ENCODE measurements at regions not wholly inside any gene's neighbourhood (a gene's known extent, or its start where the extent isn't known, plus 50 kb on each side); places are given as distances from the start of the nearest gene placed in this dataset.
A peak's percentile ranks its signal among the peaks of the same experiment; 100 is the strongest.

- Histone ChIP-seq H3K27ac (no peak overlapping the region), H3K9me3 (replicated peaks in 1 of 3) (no peaks in the 10 kb centered on the region), H3K27me3 (peaks cover 10% of the 10 kb centered on the region), H3K4me3 (no peak overlapping the region), H3K36me3 (replicated peaks in 1 of 2) (no peaks in the 10 kb centered on the region), H3K4me1 (replicated peaks in 1 of 2) (no peaks in the 10 kb centered on the region)
- peak in 2 of 7 donors; percentile 8 to 28 for DNase-seq
- 70 to 86% (median 81%) methylated on average over 11 to 12 of the region's 12 CpGs for WGBS, 4 donors
- TF ChIP-seq POLR2A (IDR thresholded peaks at IDR 0.05), result no peak
- TF ChIP-seq CTCF (IDR thresholded peaks at IDR 0.05), result no peak
- intact Hi-C loops (cut with DNase I), result no loop called here
Measured at GRCh38 chr11:134665188-134665535, 253.1 kb upstream of the B3GAT1 start.

DNA sequence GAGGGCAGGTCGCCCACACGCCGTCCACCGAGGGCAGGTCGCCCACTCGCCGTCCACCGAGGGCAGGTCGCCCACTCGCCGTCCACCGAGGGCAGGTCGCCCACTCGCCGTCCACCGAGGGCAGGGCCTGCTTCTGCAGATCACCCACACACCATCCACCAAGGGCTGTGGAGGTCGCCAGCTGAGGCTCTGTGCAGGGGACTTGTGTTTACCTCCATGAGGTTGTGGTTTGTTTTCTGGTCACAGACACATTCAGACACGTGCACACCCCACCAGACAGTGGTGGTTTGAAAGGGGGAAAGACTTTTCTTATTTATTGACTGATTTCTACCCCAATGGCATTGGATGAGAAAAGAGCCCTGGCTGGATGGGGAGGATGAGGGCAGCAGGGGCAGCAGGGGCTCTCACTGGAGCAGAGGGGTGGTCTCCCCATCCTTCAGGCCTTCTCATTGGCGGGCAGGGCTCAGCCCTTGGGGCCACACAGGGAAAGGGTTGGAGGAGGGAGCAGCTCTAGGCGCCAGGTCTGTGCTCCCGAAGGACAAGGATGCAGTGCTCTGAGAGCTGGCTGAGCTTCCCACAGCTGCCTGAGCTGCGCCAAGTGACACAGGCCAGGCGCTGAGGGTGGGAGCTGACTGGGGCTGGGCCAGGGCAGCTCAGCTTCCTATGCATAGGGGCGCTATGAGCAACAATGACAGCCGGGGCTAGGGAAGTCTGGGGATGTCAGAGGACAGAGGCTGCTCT lies 252.6 kb upstream of the B3GAT1 start:
- Histone ChIP-seq H3K27ac (no peak overlapping the region), H3K27me3 (peaks cover 4% of the 10 kb centered on the region), H3K4me3 (no peak overlapping the region), H3K4me1 (replicated peaks in 1 of 2) (no peaks in the 10 kb centered on the region), H3K36me3 (replicated peaks in 1 of 2) (no peaks in the 10 kb centered on the region), H3K9me3 (replicated peaks in 1 of 3) (no peaks in the 10 kb centered on the region)
- intact Hi-C loops (cut with DNase I), result no loop called here
- peak in 2 of 7 donors; percentile 6 to 13 for DNase-seq
- WGBS, 4 donors, result 79 to 87% (median 83%) methylated on average over 12 to 25 of the region's 25 CpGs
- TF ChIP-seq POLR2A (IDR thresholded peaks at IDR 0.05), result no peak
- TF ChIP-seq CTCF (IDR thresholded peaks at IDR 0.05), result no peak

DNA sequence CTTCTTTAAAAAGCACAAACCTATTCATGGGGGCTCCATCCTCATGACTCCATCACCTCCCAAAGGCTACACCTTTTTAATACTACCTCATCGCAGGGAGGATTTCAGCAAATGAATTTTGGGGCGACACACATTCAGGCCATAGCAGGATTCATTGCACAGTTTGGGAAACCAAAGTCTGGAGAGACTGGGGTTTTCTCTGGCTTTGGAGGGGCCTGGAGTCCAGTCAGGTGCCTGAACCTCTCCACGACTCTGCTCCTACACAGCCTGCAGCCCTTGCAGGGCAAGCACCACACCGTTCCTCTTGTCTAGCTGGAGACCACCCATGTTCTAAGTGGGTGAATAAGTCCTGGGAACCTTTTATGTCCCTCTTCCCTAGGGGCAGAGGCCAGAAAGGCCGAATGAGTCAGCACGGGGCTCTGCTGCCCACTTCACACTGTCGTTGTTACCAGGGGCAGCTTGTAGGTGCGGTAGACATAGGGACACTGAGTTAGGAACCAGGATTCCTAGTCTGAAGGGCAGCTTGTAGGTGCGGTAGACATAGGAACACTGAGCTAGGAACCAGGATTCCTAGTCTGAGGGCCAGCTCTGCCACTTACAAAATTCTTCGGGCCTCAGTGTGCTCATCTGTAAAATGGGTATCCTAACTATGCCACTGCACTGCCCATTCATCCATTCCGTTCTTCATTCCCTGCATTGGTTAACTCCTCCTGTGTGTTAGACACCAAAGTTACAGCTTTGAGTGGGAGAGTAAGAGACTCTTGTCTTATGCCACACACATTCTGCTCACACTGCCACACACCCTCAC lies 251.7 kb upstream of the B3GAT1 start:
- Histone ChIP-seq H3K9me3 (replicated peaks in 1 of 3) (no peaks in the 10 kb centered on the region), H3K4me1 (replicated peaks in 1 of 2) (no peaks in the 10 kb centered on the region), H3K27me3 (peaks cover under 1% of the 10 kb centered on the region), H3K4me3 (no peak overlapping the region), H3K36me3 (replicated peaks in 1 of 2) (no peaks in the 10 kb centered on the region), H3K27ac (no peak overlapping the region)
- DNase-seq, result peak in 1 of 7 donors; percentile 2
- no peak for TF ChIP-seq POLR2A (IDR thresholded peaks at IDR 0.05)
- no peak for TF ChIP-seq CTCF (IDR thresholded peaks at IDR 0.05)
- WGBS, 4 donors, result 79 to 85% (median 81%) methylated on average over 11 of the region's 11 CpGs
- intact Hi-C loops (cut with DNase I), result no loop called here

- DNase-seq, result peak in 2 of 7 donors; percentile 5 to 6
- Histone ChIP-seq H3K27ac (no peak overlapping the region), H3K9me3 (replicated peaks in 1 of 3) (no peaks in the 10 kb centered on the region), H3K4me1 (replicated peaks in 1 of 2) (no peaks in the 10 kb centered on the region), H3K27me3 (no peaks in the 10 kb centered on the region), H3K4me3 (no peak overlapping the region), H3K36me3 (replicated peaks in 1 of 2) (no peaks in the 10 kb centered on the region)
- WGBS, 4 donors, result 82 to 84% (median 83%) methylated on average over 5 of the region's 5 CpGs; no CpG with 5 or more reads in 1 of the 4 donors
- intact Hi-C loops (cut with DNase I), result no loop called here
- TF ChIP-seq CTCF (IDR thresholded peaks at IDR 0.05), result no peak
- no peak for TF ChIP-seq POLR2A (IDR thresholded peaks at IDR 0.05)
Measured at GRCh38 chr11:134662629-134663360, 250.8 kb upstream of the B3GAT1 start.

Data from adrenal gland (tissue), 9 donors.